AG04450 (cell line): ENCODE measurements at regions not wholly inside any gene's neighbourhood (a gene's known extent, or its start where the extent isn't known, plus 50 kb on each side); places are given as distances from the start of the nearest gene placed in this dataset.

Source experiments
- CTCF ChIA-PET: fragments of 300-600, 350-600 bp; formaldehyde crosslinking; extraction: SDS; loops from one replicate; lab custom pipeline; 2022; ENCODE audit warnings: antibody characterized with exemption, inconsistent platforms; lab: Charles Lee
- POLR2A ChIA-PET: fragments of 350-600 bp; formaldehyde crosslinking; extraction: SDS; loops from one replicate; lab custom pipeline; 2021; ENCODE audit warnings: antibody characterized with exemption, inconsistent platforms; lab: Yijun Ruan, JAX
- DNase-seq: peaks from one replicate; pipeline ENCODE4 v3.0.0-alpha.2; 2011; ENCODE audit warnings: low read depth, low spot score
- H3K27ac ChIP-seq: one replicate; pipeline ENCODE4 v1.5.1; 2012; ENCODE audit warnings: low read depth, low read length, control low read depth
- H3K27me3 ChIP-seq: one replicate; pipeline ENCODE4 v1.6.0; 2012; ENCODE audit warnings: low read length; ENCODE audit not compliant: control insufficient read depth, insufficient read depth
- H3K4me3 ChIP-seq: 2 replicates; pipeline ENCODE4 v1.5.1; 2011; ENCODE audit warnings: mild to moderate bottlenecking, low read depth, low read length, control low read depth
- H3K9me3 ChIP-seq: 2 replicates; pipeline ENCODE4 v1.5.1; 2012; ENCODE audit warnings: low read length; ENCODE audit not compliant: control insufficient read depth, insufficient read depth
- TF ChIP-seq, protein P1 (sequence below): IDR thresholded peaks from 2 replicates; pipeline ENCODE4 v1.5.1; 2011; ENCODE audit warnings: low read depth, low read length, control low read depth, inconsistent platforms

DNA sequence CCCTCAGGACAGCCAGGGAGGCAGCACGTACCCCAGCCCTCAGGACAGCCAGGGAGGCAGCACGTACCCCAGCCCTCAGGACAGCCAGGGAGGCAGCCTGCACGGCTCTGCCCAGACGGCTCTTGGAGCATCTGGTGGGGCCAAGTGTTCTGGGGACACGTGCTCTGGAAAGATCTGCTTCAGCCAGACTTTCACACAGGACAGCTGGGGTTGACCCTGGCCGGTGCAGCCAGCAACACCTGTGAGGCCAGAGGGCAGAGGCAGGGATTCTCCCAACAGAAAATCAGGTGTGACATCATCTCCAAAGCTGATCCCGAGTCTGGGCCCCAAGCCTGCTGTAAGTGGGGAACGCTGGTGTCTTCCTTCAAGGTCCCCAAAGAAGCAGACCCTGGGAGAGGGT is 55.5 kb upstream of the SLCO4A1 start:
- peaks cover 4% of the 10 kb centered on the region; the same call in 1 of the 2 replicates for H3K9me3 ChIP-seq
- DNase-seq, result no peak
- POLR2A ChIA-PET, result no interaction called here
- CTCF ChIA-PET, result no interaction called here
- H3K27ac ChIP-seq, result no peak overlapping the region
- H3K4me3 ChIP-seq, result no peak overlapping the region
- TF ChIP-seq, protein P1, sequence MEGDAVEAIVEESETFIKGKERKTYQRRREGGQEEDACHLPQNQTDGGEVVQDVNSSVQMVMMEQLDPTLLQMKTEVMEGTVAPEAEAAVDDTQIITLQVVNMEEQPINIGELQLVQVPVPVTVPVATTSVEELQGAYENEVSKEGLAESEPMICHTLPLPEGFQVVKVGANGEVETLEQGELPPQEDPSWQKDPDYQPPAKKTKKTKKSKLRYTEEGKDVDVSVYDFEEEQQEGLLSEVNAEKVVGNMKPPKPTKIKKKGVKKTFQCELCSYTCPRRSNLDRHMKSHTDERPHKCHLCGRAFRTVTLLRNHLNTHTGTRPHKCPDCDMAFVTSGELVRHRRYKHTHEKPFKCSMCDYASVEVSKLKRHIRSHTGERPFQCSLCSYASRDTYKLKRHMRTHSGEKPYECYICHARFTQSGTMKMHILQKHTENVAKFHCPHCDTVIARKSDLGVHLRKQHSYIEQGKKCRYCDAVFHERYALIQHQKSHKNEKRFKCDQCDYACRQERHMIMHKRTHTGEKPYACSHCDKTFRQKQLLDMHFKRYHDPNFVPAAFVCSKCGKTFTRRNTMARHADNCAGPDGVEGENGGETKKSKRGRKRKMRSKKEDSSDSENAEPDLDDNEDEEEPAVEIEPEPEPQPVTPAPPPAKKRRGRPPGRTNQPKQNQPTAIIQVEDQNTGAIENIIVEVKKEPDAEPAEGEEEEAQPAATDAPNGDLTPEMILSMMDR, result no peak
- H3K27me3 ChIP-seq, result peaks cover 20% of the 10 kb centered on the region

DNA sequence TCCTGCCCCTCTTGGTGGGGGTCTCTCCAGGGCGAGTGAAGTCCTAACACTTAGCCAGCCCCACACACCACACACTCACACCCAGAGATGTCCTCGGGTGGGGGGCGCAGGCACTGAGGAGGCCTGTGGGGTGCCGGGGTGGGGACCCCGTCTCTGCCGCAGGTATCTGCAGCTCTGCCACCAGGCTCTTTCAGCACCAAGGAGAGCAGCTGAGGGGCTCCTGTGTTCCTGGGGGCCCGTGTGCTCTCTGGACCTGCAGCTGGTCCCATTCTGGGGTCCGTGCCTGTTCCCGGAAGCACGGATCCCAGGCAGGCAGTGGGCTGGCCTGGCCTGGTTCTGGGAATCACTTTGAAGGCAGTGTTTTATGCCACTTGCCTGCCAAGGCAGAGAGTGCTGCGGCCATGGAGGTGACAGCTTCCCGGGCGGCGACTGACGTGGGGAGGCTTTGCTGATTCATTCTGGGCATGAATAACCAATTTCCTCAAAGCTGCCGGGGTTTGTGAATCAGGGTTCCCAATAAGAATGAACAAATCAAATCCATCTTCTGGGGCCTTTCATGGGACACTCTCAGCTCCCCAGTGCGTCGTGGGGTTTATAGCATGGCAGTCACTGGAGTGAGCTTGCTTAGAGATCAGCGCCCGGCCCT is 54.4 kb upstream of the SLCO4A1 start:
- TF ChIP-seq, protein P1, result no peak
- no peak overlapping the region for H3K4me3 ChIP-seq
- POLR2A ChIA-PET, result no interaction called here
- no peak for DNase-seq
- H3K27ac ChIP-seq, result no peak overlapping the region
- CTCF ChIA-PET, result no interaction called here
- H3K9me3 ChIP-seq, result peaks cover 4% of the 10 kb centered on the region; the same call in 1 of the 2 replicates
- H3K27me3 ChIP-seq, result peaks cover 11% of the 10 kb centered on the region

DNA sequence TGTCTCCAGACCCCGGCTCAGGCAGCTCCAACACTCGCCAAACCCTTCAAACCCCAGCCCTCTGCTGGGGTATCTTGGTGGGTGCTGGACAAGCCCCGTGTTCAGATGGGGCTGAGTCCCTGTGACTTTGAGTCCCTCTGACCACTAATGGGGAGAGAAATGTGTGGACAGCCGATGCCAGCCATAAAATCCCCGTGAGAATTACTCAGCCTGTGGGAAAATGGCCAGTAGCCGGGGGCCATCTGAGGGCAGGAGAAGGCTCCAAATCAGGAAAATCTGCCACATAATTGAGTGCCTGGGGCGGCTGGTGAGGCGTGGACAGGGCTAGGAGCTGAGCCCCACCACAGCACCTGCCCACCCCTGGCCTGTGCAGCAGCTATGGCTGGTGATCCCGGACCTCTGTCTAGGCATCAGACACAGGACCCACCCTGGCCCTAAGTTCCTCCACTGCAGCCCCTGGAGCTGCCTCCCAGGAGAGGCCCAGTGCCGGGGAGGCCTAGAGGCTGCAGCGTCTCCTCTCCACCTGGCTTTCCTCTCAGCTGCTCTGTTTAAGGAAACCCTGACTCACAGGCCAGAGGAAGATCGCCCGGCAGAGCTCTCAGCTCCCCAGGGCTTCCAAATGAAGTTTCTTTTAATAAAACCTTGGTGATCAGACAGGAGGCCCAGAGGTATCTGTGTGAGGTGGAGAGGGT is 53.7 kb upstream of the SLCO4A1 start:
- H3K4me3 ChIP-seq, result no peak overlapping the region
- POLR2A ChIA-PET, result no interaction called here
- CTCF ChIA-PET, result no interaction called here
- no peak overlapping the region for H3K27ac ChIP-seq
- peaks cover 4% of the 10 kb centered on the region; the same call in 1 of the 2 replicates for H3K9me3 ChIP-seq
- DNase-seq, result no peak
- H3K27me3 ChIP-seq, result peaks cover 7% of the 10 kb centered on the region
- TF ChIP-seq, protein P1, result no peak

DNA sequence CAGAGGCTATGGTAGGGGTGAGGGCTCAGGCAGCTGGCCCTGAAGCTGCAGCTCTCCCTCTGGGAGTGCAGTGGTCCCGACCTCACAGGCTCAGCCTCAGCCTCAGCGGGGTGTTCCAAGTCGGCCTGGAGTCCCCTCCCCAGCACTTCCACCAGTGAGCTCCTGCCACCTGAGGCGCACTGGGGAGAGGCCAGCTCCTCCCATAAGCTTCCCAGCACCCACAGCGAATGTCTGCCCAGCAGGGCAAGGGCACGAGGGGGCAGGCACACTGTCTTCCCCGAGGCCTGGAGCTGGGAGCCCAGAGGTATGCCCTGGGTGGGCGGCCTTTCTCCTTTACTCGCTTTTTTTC is 53.2 kb upstream of the SLCO4A1 start:
- no peak overlapping the region for H3K4me3 ChIP-seq
- peaks cover 4% of the 10 kb centered on the region for H3K27me3 ChIP-seq
- H3K9me3 ChIP-seq, result peaks cover 4% of the 10 kb centered on the region; the same call in 1 of the 2 replicates
- ChIA-PET POLR2A (no interaction called here), CTCF (interaction anchor here (0.5 kb wide), 1 partner anchor 27 kb away, joined by 3 read pairs; no protein-coding TSS in a partner anchor)
- TF ChIP-seq, protein P1, result no peak
- no peak overlapping the region for H3K27ac ChIP-seq
- DNase-seq, result no peak

DNA sequence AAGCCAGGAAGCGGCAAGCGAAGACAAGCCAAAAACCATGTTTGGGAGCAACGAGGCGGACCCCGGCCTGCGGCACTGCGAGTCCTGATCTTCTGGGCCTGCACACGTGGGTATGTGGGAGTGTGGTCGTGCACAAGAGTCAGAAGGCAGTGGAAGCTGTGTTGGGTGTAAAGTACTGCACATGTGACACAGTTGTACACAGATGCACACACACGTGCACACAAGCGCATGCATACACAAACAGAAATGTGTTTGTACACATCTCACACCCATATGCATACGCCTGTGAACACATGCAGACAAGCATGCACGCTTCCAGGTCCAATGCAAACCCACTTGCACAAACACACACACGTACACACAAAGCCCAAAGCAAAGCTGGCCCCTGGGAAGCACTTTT is 52.6 kb upstream of the SLCO4A1 start:
- ChIA-PET CTCF (interaction anchor here (0.5 kb wide), 1 partner anchor 27 kb away, joined by 3 read pairs; no protein-coding TSS in a partner anchor), POLR2A (no interaction called here)
- Histone ChIP-seq H3K27me3 (peaks cover 3% of the 10 kb centered on the region), H3K27ac (no peak overlapping the region), H3K4me3 (no peak overlapping the region), H3K9me3 (peaks cover 4% of the 10 kb centered on the region; the same call in 1 of the 2 replicates)
- no peak for DNase-seq
- TF ChIP-seq, protein P1, result no peak
